DMS153 (cell line): ENCODE measurements at regions not wholly inside any gene's neighbourhood (a gene's known extent, or its start where the extent isn't known, plus 50 kb on each side); places are given as distances from the start of the nearest gene placed in this dataset.

Experiments
- DNase-seq: peaks from one replicate; lab custom pipeline; 2025; lab: John Stamatoyannopoulos, UW

DNA sequence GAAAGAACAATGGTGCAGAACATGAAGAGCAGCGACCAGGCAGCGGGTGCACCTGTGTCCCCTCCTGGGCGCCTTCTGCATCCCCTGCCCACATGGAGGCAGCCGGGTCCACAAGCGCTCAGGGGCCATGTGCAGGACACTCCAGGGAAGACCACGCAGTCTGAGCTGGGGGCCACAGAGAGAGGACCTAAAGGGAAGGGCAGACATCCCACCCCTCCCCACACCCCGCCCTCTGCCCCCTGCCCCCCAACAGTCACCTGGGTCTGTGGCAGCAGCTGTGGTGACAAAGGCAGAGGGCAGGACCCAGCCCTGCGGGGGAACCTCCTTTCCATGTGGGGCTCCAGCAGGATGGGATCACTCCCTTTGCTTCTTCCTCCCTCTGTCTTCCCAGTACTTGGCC lies 805.7 kb downstream of the CDH9 start:
- DNase-seq: no peak

DNA sequence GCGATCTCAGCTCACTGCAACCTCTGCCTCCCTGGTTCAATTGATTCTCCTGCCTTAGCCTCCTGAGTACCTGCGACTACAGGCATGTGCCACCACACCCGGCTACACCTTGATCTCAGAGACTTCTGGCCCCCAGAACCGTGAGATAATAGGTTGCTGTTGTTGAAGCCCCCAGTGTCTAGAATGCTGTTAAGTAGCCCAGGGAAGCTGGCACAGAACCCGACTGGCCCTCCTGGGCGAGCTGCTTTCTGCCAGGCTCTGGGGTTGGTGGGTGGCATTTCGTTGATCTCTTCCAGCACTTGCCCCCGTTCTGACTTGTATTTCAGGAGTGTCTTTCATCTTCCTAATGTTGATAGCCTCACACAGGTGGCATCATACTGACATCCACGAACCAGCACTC lies 807.1 kb downstream of the CDH9 start:
- no peak for DNase-seq

DNA sequence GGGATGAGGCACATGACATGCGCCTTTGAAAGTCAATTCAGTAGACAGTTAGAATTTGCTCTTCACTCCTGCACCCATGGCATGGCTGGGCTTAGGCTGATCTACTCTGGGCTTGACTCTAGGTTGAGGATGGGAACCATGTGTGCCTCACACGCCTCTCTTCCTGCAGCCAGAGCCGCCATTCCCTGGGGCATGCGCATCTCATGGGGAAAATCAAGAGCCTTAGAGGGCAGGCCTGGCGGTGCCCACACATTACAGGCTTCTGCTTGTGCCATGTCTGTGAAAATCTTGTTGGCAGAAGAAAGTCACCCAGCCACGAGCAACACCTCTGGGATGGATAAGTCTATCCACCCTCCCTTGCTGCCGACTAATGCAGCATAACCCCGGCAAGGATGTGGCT lies 808.5 kb downstream of the CDH9 start:
- DNase-seq: no peak

DNA sequence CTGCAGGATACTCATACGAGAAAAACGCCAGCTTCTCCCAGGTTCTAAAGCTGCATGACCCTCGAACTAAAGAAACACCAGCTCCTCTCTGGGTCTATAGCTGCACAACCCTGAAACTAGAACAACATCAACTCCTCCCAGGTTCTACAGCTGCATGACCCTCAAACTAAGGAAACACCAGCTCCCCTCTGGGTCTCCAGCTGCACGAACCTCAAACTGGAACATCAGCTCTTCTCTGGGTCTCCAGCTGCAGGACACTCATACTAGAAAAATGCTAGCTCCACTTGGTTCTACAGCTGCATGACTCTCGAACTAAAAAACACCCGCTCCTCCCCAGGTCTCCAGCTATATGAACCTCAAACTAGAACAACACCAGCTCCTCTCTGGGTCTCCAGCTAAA lies 811.1 kb downstream of the CDH9 start:
- no peak for DNase-seq

DNA sequence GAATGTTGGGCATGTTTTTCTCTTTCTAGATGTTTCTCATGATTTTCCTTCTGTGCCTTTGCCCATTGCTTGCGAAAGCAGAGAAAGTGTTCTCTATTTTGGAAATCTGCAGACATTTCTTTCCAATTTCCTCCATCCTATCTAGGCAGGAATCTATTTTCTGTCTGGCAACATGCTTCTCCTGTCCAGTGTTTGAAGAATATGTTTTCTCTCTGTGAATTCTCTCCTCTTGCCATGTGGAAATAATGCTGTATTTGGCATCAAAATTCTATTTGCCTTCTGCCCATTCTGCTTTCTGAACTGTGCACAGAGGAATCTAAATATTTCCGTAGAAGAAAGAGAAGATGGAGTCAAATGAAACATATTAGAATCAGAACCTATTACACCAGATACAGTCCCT lies 833.3 kb downstream of the CDH9 start:
- DNase-seq: no peak

DNA sequence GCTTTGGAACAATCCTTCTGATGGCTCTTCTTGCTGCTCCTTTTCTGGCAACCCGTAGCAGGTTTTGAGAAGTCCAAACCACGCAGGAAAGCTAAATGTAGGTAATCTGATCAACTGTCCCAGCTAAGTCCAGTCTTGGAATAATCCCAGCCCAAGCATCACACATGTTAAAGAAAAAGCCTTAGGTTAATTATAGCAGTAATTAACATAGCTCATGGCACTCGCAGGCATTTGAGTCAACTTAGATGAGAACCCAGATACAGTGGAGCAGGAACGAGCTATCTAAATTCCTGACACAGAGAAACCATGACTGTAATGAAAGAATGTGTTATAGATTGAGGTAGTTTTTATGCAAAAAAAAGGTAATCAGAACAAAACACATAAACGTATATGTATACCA lies 844.8 kb downstream of the CDH9 start:
- no peak for DNase-seq

DNA sequence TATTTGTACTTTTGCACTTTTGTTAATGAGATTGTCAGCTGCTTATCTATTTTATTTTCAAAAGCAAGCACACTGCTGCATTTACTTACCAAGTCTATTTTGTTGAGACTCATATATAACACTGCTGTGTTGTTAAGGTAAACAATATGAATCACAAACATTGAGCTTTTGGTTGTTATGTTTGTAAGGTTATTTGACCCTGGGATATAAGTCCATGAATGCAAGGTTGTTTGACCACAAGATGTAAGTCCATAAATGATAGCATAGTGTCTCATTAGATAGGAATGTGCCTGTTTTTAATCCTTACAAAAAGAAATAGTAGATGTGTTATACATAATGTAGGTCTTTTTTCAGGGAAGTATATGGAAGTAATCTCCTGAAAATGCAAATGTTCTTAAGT lies 845.9 kb downstream of the CDH9 start:
- peak; percentile 28 for DNase-seq

DNA sequence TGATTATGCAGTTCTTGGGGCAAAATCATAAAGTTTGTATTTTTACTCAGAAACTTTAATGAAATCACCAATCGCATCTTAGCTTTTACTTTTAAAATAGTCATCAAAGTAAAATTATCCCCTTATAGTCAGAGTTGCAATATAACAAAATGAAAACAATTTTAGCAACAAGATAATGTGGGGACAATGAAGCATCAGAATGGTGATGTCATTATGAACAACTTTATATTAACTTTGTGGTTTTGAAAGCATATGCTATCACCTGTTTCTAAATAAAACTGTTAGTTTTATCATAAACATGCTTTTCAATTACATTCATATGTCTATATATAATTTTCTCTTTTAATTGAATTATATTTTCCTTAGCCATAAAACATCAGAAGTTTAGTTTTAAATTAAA lies 856.8 kb downstream of the CDH9 start:
- no peak for DNase-seq

DNA sequence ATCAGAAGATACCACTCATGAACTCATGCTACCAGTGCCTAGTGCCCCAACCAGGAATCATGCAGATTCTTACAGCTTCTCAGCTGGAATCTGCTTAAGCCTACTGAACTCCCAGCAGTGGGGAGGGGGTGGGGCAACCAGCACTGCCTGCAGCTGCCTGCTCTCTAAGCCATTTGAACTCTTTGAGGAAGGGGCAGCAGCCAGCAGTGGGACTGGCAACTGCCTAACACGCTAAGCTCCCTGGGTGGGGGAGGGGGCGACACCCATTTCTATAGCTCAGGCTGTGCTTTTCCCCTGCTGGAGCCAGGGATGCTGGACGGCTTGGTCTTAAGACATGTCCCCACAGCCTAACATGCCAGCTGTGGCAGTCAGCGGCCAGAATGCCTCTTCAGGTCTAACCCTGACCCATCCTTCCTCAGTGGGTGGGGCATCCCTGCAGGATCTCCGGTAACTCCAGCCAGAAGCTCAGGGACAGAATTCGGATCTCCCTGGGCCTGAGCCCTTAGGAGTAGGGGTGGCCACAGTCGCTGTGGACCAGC lies 889.7 kb downstream of the CDH9 start:
- DNase-seq: no peak

DNA sequence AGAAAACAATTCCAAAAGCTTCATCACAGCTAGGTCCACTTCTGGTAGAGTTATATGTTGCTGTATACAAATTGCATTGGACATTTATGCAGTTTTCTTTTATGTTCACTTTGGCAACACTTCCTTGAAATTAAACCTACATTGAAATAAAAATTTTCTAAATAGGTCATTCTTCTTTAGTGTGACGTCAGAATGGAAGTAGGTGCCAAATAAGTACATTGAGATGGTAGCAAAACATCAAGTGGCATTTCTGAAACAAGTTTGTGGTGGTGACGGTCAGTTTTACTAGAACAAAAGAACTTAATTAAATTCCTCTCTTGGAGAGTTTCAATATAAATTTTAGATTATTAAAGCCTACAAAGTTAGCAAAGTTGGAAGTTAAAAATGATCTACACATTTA lies 895.1 kb downstream of the CDH9 start:
- no peak for DNase-seq

DNA sequence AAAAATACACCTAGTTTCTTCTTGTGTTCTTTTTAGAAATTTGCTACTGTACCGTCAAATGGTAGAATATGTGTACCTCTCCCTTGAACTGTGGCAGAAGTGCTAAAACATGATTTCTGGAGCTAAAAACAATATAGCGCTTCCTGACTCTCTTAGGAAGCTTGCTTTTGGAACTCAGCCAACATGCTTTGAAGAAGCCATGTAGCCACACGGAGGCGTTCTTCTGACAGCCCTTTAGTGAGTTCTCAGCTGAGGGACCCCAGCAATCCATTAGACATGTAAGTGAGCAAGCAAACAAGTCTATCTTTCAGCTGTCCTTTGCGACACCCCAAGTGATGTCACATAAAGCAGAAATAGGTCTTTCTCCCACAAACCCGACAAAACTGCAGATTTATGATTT lies 917.0 kb downstream of the CDH9 start:
- peak; percentile 13 for DNase-seq

DNA sequence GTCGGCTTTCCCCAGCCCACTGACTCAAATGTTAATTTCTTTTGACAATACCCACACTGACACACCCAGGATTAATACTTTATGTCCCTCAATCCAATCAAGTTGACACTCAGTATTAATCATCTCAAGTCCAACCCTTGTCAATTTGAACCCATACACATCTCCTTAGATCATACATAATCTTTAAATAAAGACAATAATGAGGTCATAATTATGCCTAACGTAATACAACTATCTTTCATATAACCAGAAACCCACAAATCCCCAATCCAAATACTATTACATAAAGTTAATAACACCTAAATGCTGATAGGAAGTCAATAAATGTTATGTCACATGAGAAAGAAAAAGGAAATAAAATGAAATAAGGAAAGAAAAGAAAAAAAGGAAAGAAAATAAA lies 934.2 kb downstream of the CDH9 start:
- no peak for DNase-seq

DNA sequence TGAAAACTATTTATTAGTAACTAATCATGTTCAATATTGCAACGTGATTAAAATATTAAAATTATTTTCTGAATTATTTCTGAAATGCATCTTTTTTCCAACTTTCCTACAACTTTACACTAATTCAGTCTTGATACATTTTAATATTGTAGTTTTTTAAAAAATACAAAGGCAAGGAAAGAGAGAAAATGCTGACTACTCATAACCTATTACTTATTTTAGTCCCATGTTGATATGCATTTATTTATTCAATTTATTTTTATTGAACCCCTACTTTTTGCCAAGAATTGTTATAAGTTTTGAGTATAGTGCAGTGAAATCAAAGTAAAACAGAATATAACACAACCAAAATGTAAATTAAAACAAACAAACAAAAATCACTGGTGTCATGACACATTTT lies 978.2 kb downstream of the CDH9 start:
- no peak for DNase-seq

DNA sequence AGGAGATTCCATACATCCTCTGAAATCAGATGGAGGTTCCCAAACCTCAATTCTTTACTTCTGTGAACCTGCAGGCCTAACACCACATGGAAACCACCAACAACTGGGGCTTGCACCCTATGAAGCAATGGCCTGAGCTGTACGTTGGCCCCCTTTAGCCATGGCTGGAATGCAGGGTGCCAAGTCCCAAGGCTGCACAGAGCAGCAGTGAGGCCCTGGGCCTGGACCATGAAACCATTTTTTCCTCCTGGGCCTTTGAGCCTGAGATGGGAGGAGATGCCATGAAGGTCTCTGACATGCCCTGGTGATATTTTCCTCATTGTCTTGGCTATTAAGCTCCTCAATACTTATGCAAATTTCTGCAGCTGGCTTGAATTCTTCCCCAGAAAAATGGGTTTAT lies 983.8 kb downstream of the CDH9 start:
- no peak for DNase-seq

DNA sequence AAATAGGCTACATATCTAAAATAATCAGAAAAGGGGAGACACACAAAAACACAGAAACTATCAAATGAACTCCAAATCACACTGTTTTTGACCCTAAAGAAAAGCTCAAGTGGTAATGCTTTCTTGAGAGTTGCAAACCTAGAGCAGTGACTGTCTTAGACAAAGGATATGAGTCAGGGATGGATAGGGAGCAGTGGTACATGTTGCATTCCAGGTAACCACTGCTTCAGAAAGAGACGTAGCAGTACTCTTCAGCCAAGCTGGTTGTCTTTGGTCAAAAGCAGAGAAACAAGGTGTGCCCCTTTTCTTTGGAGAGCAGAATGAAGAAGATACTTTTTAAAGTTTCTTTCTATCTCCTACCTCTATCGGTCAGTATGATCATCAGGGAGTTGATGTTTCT lies 1003.6 kb downstream of the CDH9 start:
- no peak for DNase-seq

DNA sequence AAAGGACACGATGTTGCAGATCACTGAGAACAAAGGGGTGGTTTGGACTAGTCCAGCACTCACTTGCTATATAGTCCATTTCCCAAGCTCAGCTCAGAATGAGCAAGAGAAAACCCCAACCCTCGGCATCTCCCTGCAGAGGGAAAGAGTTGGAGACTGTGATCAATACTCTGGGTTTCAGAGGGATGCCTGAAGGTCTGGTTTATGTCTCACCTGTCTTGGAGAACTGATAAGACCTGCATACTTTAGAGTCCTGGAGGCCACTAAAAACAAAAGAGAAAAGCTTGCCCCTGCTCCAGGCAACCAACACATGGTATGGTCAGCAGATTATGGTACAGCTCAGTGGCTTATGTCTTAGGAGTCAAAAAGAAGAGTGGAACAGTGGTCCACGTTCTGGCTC lies 1006.9 kb downstream of the CDH9 start:
- DNase-seq: no peak

DNA sequence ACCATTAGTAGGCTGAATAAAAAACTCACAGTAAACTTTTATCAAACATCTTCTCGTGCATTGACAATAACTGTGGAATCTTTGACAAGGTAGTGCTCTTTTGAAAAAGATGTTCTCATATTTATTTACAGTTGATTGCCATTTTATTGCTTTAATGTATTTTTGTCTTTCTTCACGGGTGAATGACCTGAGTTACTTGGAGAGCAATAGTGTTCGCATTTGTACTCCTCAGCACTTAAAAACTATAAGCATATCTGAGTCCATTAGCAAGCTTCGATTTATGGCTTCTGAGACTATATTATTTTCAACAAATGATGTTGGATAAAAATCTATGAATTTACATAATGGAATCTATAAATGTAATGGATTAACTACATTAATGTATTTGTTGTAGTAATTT lies 1012.3 kb downstream of the CDH9 start:
- no peak for DNase-seq

DNA sequence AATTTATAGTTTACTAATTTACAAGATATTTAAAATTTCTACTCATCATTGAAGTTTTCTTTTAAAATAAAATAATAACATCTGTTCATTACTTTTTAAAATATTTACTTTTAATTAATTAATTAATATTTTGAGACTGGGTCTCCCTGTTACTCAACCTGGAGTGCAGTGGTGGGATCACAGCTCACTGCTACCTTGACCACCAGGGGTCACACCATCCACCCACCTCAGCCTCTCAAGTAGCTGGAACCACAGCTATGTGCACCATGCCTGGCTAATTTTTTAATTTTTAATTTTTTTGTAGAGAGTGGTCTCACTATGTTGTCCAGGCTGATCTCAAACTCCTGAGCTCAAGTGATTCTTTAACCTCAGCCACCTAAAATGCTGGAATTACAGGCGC lies 1013.6 kb downstream of the CDH9 start:
- no peak for DNase-seq

DNA sequence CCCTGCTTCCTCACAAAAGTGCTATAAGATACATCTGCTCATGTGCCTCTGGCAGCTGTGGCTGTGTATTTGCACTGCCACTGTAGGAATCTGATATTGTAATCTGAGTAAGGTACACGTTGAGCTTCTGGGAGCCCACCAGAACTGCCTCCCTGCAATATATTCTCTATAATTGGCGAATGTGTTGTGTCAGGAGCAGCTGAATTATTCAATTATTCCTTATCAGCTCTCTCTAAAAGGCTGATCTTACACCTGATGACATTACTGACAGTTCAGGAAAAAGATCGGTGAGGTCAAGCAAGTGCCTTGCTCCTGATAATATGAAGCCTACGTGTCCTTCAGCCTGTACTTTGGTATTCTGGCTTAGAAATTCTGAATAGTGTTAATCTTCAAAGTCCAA lies 1015.0 kb downstream of the CDH9 start:
- DNase-seq: no peak

DNA sequence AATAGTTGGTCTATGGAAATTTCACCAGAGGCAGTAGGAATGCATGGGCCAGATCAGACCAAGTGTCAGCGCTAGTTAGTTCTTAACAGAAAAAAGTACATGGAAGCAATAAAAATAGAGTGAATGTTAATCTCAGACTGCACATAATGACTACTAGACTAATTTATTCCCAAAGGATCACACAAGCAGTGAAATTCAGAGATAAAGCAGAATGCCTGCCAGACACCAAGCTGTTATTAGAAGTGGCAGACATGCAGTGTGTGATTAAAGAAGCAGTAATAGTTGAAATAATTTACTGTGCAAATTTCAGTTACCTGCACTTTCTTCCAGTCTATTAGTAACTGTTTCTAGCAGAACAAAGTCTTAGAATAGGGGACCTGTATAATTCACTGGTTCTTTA lies 1024.2 kb downstream of the CDH9 start:
- no peak for DNase-seq

DNA sequence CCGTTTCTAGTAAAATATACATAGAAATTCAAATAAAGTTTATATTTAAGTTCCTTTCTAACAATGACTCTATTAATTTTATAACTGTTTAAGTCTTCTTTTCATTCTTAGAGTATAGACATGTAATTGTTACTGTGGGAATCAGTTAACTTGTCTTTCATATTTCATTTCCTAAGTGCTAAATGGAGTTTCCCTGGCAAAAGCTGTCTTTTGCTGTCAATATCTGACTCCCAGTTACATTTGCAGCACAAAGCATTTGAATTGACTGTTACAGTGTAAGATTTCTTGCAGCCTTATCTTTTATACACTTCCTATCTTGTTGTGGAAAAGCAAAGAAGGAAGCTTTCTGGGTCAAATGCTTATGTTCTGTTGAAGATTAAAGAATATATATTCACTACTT lies 1026.3 kb downstream of the CDH9 start:
- no peak for DNase-seq

DNA sequence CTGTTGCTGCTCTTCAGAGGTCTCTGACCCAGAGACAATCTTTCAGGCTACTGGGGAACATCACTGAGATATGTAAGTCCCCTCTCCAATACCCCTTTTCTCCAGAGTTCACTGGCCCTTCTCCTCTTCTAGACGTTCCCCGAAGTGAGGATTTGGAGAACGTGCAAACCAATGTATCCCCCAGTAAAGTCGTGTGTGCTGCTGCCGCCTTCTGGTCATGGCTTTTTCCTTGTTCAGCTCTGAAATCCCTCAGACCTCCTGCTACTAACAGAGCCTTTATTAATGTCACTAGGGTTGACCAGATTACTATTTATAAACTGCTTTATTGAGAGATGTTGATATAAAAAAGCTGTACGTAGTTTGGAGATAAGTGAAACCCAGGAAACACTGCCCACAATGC lies 1028.6 kb downstream of the CDH9 start:
- no peak for DNase-seq

DNA sequence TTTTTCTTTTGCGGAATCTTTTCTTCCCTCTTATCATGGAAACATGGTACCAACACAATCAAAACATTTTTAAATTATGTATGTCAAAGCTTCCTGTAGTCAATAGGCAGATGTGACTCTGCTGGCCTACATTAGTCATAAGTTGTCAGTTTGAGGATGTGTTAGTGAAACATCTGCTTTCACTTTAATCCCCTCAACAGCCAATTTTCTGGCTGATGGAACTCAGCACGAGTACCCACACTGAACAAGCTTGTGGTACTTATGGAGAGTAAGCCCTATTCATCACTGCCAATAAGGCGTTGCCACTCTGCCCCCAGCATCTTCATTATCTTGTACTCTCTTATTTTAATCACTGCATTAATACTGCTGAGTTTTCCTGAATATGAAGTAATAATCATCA lies 1034.4 kb downstream of the CDH9 start:
- no peak for DNase-seq

DNA sequence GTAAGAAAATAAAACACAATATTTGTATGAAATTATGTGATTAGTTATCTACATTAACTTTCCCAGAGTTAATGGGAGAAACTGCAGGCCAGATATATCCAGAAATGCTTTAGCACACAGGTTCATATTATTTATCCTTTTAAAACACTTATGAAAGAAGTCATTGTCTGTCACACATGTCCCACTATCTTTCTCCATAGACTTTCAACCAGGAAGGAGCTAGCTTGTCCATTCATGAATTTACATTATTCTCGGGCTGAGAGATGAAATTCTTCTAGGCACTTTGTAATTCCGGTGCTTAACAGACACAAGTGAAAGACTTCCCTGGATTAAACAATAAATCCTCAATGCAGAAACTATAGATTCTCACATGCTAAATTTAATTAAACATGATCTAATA lies 1043.2 kb downstream of the CDH9 start:
- DNase-seq: no peak

DNA sequence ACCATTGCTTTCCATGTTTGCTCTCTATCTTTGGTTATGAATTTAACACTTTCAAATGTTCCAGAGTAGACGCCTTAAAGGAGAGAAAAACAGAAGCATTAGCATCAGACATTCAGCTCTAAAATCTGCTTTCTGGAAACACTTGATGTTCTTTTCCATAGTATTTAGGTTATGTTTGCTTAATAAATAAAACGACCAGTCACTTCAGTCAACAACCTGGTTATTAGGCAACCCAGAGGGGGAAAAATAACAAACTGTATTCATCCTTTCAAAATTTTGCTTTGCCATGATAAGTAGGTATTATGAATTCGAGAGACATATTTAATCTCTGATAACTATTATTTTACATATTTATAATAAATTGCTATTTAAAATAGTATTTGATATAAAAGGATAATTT lies 1044.7 kb downstream of the CDH9 start:
- DNase-seq: no peak
